ENCODE measurements at regions not wholly inside any gene's neighbourhood (a gene's known extent, or its start where the extent isn't known, plus 50 kb on each side); places are given as distances from the start of the nearest gene placed in this dataset.
"Not testable (repeated sequence)": the region's sequence is repeated elsewhere in the genome, so short reads cannot be mapped to it uniquely, and the experiment has no call there.

GRCh38 chr6:51049288-51049982 lies 230.8 kb downstream of the TFAP2B start:
- DNase-seq (ENCODE audit: extremely low read depth, low read depth, low spot score) = no peak

GRCh38 chr6:51049983-51050877 lies 231.6 kb downstream of the TFAP2B start:
- no peak for DNase-seq (ENCODE audit: extremely low read depth, low read depth, low spot score)

- not testable (repeated sequence) for DNase-seq (ENCODE audit: extremely low read depth, low read depth, low spot score)
Observed at GRCh38 chr6:51052716-51053115, 234.0 kb downstream of the TFAP2B start.

GRCh38 chr6:51055316-51055715 lies 236.6 kb downstream of the TFAP2B start:
- DNase-seq (ENCODE audit: extremely low read depth, low read depth, low spot score) = not testable (repeated sequence)

- no peak for DNase-seq (ENCODE audit: extremely low read depth, low read depth, low spot score)
Observed at GRCh38 chr6:51057296-51057695, 238.6 kb downstream of the TFAP2B start.

GRCh38 chr6:51060262-51060762 lies 241.6 kb downstream of the TFAP2B start:
- DNase-seq (ENCODE audit: extremely low read depth, low read depth, low spot score) = no peak

- no peak for DNase-seq (ENCODE audit: extremely low read depth, low read depth, low spot score)
Observed at GRCh38 chr6:51062166-51062722, 243.6 kb downstream of the TFAP2B start.

GRCh38 chr6:51077821-51078518 lies 259.3 kb downstream of the TFAP2B start:
- no peak for DNase-seq (ENCODE audit: extremely low read depth, low read depth, low spot score)

- no peak for DNase-seq (ENCODE audit: extremely low read depth, low read depth, low spot score)
Observed at GRCh38 chr6:51090343-51090742, 271.7 kb downstream of the TFAP2B start.

- no peak for DNase-seq (ENCODE audit: extremely low read depth, low read depth, low spot score)
Observed at GRCh38 chr6:51093871-51094270, 275.2 kb downstream of the TFAP2B start.

- no peak for DNase-seq (ENCODE audit: extremely low read depth, low read depth, low spot score)
Observed at GRCh38 chr6:51094271-51094670, 275.6 kb downstream of the TFAP2B start.

- DNase-seq (ENCODE audit: extremely low read depth, low read depth, low spot score) = no peak
Observed at GRCh38 chr6:51098246-51098645, 279.6 kb downstream of the TFAP2B start.

- no peak for DNase-seq (ENCODE audit: extremely low read depth, low read depth, low spot score)
Observed at GRCh38 chr6:51098791-51099190, 280.1 kb downstream of the TFAP2B start.

GRCh38 chr6:51099201-51099600 lies 280.5 kb downstream of the TFAP2B start:
- DNase-seq (ENCODE audit: extremely low read depth, low read depth, low spot score) = no peak

GRCh38 chr6:51105357-51105756 lies 286.7 kb downstream of the TFAP2B start:
- DNase-seq (ENCODE audit: extremely low read depth, low read depth, low spot score) = no peak

- DNase-seq (ENCODE audit: extremely low read depth, low read depth, low spot score) = no peak
Observed at GRCh38 chr6:51107769-51108203, 289.1 kb downstream of the TFAP2B start.

GRCh38 chr6:51108563-51109234 lies 290.0 kb downstream of the TFAP2B start:
- DNase-seq (ENCODE audit: extremely low read depth, low read depth, low spot score) = no peak

GRCh38 chr6:51112731-51113130 lies 294.1 kb downstream of the TFAP2B start:
- no peak for DNase-seq (ENCODE audit: extremely low read depth, low read depth, low spot score)

- DNase-seq (ENCODE audit: extremely low read depth, low read depth, low spot score) = no peak
Observed at GRCh38 chr6:51116723-51117122, 298.1 kb downstream of the TFAP2B start.

GRCh38 chr6:51118792-51119191 lies 300.1 kb downstream of the TFAP2B start:
- DNase-seq (ENCODE audit: extremely low read depth, low read depth, low spot score) = no peak
